OCI-LY1 (cell line): ENCODE measurements at regions not wholly inside any gene's neighbourhood (a gene's known extent, or its start where the extent isn't known, plus 50 kb on each side); places are given as distances from the start of the nearest gene placed in this dataset.

Source experiments
- H2AFZ ChIP-seq: fragments of 200-600 bp; sonication (generic), shearing (Covaris generic); 2 replicates; pipeline ENCODE4 v1.6.0; 2014; ENCODE audit warnings: antibody characterized with exemption, mild to moderate bottlenecking, low read length
- H3F3A ChIP-seq: fragments of 200-600 bp; sonication (generic), shearing (Covaris generic); 2 replicates; pipeline ENCODE4 v1.6.0; 2014; ENCODE audit warnings: mild to moderate bottlenecking, antibody characterized with exemption, low read length, moderate library complexity; ENCODE audit not compliant: insufficient read depth
- H3K27ac ChIP-seq: fragments of 200-600 bp; sonication (generic); 2 replicates; pipeline ENCODE4 v1.5.1; 2014; ENCODE audit warnings: low read length, mixed run types, mild to moderate bottlenecking, low read depth; ENCODE audit not compliant: poor library complexity, severe bottlenecking
- H3K27me3 ChIP-seq: fragments of 200-600 bp; sonication (generic); 2 replicates; pipeline ENCODE4 v1.6.0; 2014; ENCODE audit warnings: antibody characterized with exemption, mild to moderate bottlenecking, low read length, moderate library complexity; ENCODE audit not compliant: insufficient read depth
- H3K36me3 ChIP-seq: fragments of 200-600 bp; sonication (generic); 2 replicates; pipeline ENCODE4 v1.6.1; 2014; ENCODE audit warnings: mild to moderate bottlenecking, antibody characterized with exemption, low read length, moderate library complexity, mixed read lengths; ENCODE audit not compliant: insufficient read depth
- H3K4me1 ChIP-seq: fragments of 200-600 bp; sonication (generic); 2 replicates; pipeline ENCODE4 v1.5.1; 2014; ENCODE audit warnings: mild to moderate bottlenecking, low read length, moderate library complexity; ENCODE audit not compliant: insufficient read depth, severe bottlenecking
- H3K4me2 ChIP-seq: fragments of 200-600 bp; sonication (generic), shearing (Covaris generic); 2 replicates; pipeline ENCODE4 v1.6.1; 2014; ENCODE audit warnings: low read length
- H3K4me3 ChIP-seq: fragments of 200-600 bp; sonication (generic); 2 replicates; pipeline ENCODE4 v1.5.1; 2014; ENCODE audit warnings: low read length, low read depth, mild to moderate bottlenecking, mixed read lengths; ENCODE audit not compliant: poor library complexity, severe bottlenecking
- H3K79me2 ChIP-seq: fragments of 200-600 bp; shearing (Covaris generic); 2 replicates; pipeline ENCODE4 v1.6.1; 2016; ENCODE audit warnings: mixed run types, low read length, mixed read lengths; ENCODE audit not compliant: insufficient read depth
- H3K9ac ChIP-seq: fragments of 200-600 bp; sonication (generic), shearing (Covaris generic); 2 replicates; pipeline ENCODE4 v1.6.1; 2014; ENCODE audit warnings: mild to moderate bottlenecking, low read length, mixed read lengths
- H3K9me2 ChIP-seq: fragments of 200-600 bp; sonication (generic), shearing (Covaris generic); 2 replicates; pipeline ENCODE4 v1.6.1; 2014; ENCODE audit warnings: low read depth, mild to moderate bottlenecking, low read length, mixed read lengths
- H3K9me3 ChIP-seq: fragments of 200-600 bp; shearing (Covaris generic); 2 replicates; pipeline ENCODE4 v1.6.1; 2014; ENCODE audit warnings: low read length, mixed read lengths
- H4K20me1 ChIP-seq: fragments of 200-600 bp; sonication (generic), shearing (Covaris generic); 2 replicates; pipeline ENCODE4 v1.6.0; 2016; ENCODE audit warnings: mild to moderate bottlenecking, low read length; ENCODE audit not compliant: insufficient read depth
- CTCF ChIP-seq: fragments of 200-600 bp; sonication (generic), shearing (Covaris generic); IDR thresholded peaks from 2 replicates; pipeline ENCODE4 v1.5.1; 2017; ENCODE audit warnings: mild to moderate bottlenecking, antibody characterized with exemption, low read length, moderate library complexity, mixed read lengths
- EZH2 ChIP-seq: fragments of 200-600 bp; sonication (generic), shearing (Covaris generic); IDR thresholded peaks from 2 replicates; pipeline ENCODE4 v1.8.0; 2017; ENCODE audit warnings: borderline replicate concordance, mixed run types, mild to moderate bottlenecking, antibody characterized with exemption, low read length, moderate library complexity, mixed read lengths

GRCh38 chr19:29371251-29372090 lies 154.3 kb upstream of the VSTM2B start:
- H3F3A ChIP-seq = no peaks in the 10 kb centered on the region
- H3K27me3 ChIP-seq = no peaks in the 10 kb centered on the region
- no peak overlapping the region for H3K27ac ChIP-seq
- no peak overlapping the region for H2AFZ ChIP-seq
- TF ChIP-seq EZH2 (no peak), CTCF (no peak)
- H3K9ac ChIP-seq = no peak overlapping the region
- no peak overlapping the region for H3K4me2 ChIP-seq
- H3K4me1 ChIP-seq = no peaks in the 10 kb centered on the region
- H3K4me3 ChIP-seq = no peak overlapping the region
- no peaks in the 10 kb centered on the region for H3K9me3 ChIP-seq
- H4K20me1 ChIP-seq = no peaks in the 10 kb centered on the region
- no peaks in the 10 kb centered on the region for H3K79me2 ChIP-seq
- no peaks in the 10 kb centered on the region for H3K36me3 ChIP-seq
- no peaks in the 10 kb centered on the region for H3K9me2 ChIP-seq

- Histone ChIP-seq H3K27me3 (no peaks in the 10 kb centered on the region), H3K9me2 (no peaks in the 10 kb centered on the region), H3K4me1 (no peaks in the 10 kb centered on the region), H3K9me3 (no peaks in the 10 kb centered on the region), H3K9ac (no peak overlapping the region), H3K36me3 (no peaks in the 10 kb centered on the region), H3F3A (no peaks in the 10 kb centered on the region), H3K4me3 (no peak overlapping the region), H2AFZ (no peak overlapping the region), H3K79me2 (no peaks in the 10 kb centered on the region), H3K4me2 (no peak overlapping the region), H3K27ac (no peak overlapping the region), H4K20me1 (no peaks in the 10 kb centered on the region)
- TF ChIP-seq EZH2 = no peak
- TF ChIP-seq CTCF = no peak
Measured at GRCh38 chr19:29372091-29372415, 153.7 kb upstream of the VSTM2B start.

- Histone ChIP-seq H3K4me3 (no peak overlapping the region), H3K27ac (no peak overlapping the region), H3K4me2 (no peak overlapping the region), H3K27me3 (no peaks in the 10 kb centered on the region), H3K9ac (no peak overlapping the region), H2AFZ (no peak overlapping the region), H3K79me2 (no peaks in the 10 kb centered on the region), H3K9me2 (no peaks in the 10 kb centered on the region), H3K36me3 (no peaks in the 10 kb centered on the region), H3K4me1 (no peaks in the 10 kb centered on the region), H4K20me1 (no peaks in the 10 kb centered on the region), H3K9me3 (no peaks in the 10 kb centered on the region), H3F3A (no peaks in the 10 kb centered on the region)
- no peak for TF ChIP-seq EZH2
- no peak for TF ChIP-seq CTCF
Measured at GRCh38 chr19:29372461-29372860, 153.3 kb upstream of the VSTM2B start.
